ENCODE measurements at regions not wholly inside any gene's neighbourhood (a gene's known extent, or its start where the extent isn't known, plus 50 kb on each side); places are given as distances from the start of the nearest gene placed in this dataset.

DNA sequence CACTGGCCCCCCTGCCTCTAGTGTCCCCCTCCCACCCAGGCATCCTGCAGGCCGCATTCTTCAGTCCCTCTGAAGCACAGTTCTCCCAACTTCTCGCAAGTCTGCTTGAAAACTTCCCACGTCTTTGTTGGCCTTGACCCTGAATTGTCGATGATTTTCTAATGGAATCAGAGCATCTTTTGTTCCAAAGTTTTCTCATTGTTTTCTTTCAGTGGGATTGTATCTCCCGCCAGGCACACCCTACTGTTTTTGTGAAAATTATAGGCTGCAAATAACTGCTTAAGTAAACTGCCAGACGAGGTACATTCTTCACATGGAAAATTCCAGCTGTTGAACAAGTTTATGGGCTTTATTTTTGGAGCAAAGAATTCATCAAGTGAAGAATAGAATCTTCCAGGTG, 122.6 kb upstream of the SLC25A48 start (continued):
- TF ChIP-seq, protein P1, sequence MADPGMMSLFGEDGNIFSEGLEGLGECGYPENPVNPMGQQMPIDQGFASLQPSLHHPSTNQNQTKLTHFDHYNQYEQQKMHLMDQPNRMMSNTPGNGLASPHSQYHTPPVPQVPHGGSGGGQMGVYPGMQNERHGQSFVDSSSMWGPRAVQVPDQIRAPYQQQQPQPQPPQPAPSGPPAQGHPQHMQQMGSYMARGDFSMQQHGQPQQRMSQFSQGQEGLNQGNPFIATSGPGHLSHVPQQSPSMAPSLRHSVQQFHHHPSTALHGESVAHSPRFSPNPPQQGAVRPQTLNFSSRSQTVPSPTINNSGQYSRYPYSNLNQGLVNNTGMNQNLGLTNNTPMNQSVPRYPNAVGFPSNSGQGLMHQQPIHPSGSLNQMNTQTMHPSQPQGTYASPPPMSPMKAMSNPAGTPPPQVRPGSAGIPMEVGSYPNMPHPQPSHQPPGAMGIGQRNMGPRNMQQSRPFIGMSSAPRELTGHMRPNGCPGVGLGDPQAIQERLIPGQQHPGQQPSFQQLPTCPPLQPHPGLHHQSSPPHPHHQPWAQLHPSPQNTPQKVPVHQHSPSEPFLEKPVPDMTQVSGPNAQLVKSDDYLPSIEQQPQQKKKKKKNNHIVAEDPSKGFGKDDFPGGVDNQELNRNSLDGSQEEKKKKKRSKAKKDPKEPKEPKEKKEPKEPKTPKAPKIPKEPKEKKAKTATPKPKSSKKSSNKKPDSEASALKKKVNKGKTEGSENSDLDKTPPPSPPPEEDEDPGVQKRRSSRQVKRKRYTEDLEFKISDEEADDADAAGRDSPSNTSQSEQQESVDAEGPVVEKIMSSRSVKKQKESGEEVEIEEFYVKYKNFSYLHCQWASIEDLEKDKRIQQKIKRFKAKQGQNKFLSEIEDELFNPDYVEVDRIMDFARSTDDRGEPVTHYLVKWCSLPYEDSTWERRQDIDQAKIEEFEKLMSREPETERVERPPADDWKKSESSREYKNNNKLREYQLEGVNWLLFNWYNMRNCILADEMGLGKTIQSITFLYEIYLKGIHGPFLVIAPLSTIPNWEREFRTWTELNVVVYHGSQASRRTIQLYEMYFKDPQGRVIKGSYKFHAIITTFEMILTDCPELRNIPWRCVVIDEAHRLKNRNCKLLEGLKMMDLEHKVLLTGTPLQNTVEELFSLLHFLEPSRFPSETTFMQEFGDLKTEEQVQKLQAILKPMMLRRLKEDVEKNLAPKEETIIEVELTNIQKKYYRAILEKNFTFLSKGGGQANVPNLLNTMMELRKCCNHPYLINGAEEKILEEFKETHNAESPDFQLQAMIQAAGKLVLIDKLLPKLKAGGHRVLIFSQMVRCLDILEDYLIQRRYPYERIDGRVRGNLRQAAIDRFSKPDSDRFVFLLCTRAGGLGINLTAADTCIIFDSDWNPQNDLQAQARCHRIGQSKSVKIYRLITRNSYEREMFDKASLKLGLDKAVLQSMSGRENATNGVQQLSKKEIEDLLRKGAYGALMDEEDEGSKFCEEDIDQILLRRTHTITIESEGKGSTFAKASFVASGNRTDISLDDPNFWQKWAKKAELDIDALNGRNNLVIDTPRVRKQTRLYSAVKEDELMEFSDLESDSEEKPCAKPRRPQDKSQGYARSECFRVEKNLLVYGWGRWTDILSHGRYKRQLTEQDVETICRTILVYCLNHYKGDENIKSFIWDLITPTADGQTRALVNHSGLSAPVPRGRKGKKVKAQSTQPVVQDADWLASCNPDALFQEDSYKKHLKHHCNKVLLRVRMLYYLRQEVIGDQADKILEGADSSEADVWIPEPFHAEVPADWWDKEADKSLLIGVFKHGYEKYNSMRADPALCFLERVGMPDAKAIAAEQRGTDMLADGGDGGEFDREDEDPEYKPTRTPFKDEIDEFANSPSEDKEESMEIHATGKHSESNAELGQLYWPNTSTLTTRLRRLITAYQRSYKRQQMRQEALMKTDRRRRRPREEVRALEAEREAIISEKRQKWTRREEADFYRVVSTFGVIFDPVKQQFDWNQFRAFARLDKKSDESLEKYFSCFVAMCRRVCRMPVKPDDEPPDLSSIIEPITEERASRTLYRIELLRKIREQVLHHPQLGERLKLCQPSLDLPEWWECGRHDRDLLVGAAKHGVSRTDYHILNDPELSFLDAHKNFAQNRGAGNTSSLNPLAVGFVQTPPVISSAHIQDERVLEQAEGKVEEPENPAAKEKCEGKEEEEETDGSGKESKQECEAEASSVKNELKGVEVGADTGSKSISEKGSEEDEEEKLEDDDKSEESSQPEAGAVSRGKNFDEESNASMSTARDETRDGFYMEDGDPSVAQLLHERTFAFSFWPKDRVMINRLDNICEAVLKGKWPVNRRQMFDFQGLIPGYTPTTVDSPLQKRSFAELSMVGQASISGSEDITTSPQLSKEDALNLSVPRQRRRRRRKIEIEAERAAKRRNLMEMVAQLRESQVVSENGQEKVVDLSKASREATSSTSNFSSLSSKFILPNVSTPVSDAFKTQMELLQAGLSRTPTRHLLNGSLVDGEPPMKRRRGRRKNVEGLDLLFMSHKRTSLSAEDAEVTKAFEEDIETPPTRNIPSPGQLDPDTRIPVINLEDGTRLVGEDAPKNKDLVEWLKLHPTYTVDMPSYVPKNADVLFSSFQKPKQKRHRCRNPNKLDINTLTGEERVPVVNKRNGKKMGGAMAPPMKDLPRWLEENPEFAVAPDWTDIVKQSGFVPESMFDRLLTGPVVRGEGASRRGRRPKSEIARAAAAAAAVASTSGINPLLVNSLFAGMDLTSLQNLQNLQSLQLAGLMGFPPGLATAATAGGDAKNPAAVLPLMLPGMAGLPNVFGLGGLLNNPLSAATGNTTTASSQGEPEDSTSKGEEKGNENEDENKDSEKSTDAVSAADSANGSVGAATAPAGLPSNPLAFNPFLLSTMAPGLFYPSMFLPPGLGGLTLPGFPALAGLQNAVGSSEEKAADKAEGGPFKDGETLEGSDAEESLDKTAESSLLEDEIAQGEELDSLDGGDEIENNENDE (IDR thresholded peaks at IDR 0.05; ENCODE audit: insufficient replicate concordance, low read length), result no peak
- no peak for TF ChIP-seq GTF2F1 (IDR thresholded peaks at IDR 0.05; ENCODE audit: borderline replicate concordance, low read depth, low read length)
- TF ChIP-seq POLR2A (IDR thresholded peaks at IDR 0.05; ENCODE audit: control extremely low read depth in 1 of 2, low read depth in 2 of 2, low read length in 2 of 2), result no peak
- TF ChIP-seq ZNF274 (IDR thresholded peaks at IDR 0.05; ENCODE audit: borderline replicate concordance, extremely low read depth, low read length), result no peak
- no peak for TF ChIP-seq TAF7 (optimal IDR thresholded peaks at IDR 0.05; ENCODE audit: borderline replicate concordance, low read depth, low read length)
- no peak for TF ChIP-seq SP1 (IDR thresholded peaks at IDR 0.05; ENCODE audit: low read depth, low read length)
- no peak for TF ChIP-seq BACH1 (IDR thresholded peaks at IDR 0.05; ENCODE audit: low read length)
- TF ChIP-seq SP4 (IDR thresholded peaks at IDR 0.05; ENCODE audit: low read length), result no peak
- no peak for TF ChIP-seq BRCA1 (IDR thresholded peaks at IDR 0.05; ENCODE audit: low read depth, low read length)

Data from H1 (cell line).